Stimulated activated naive CD8-positive, alpha-beta T cell treated with anti-CD3 and anti-CD28 coated beads, Interleukin-15, Interleukin-2, amounts not matched to agents 100 ng/mL and 50 ng/mL, for 24 hours (primary cell): ENCODE measurements at regions not wholly inside any gene's neighbourhood (a gene's known extent, or its start where the extent isn't known, plus 50 kb on each side); places are given as distances from the start of the nearest gene placed in this dataset.

ENCODE experiments used
- H3K27ac Mint-ChIP-seq: one replicate; pipeline ENCODE4 v1.8.0; 2021; ENCODE audit warnings: mild to moderate bottlenecking, mixed read lengths
- H3K27me3 Mint-ChIP-seq: one replicate; pipeline ENCODE4 v1.8.0; 2021; ENCODE audit warnings: mixed read lengths
- H3K36me3 Mint-ChIP-seq: one replicate; pipeline ENCODE4 v1.8.0; 2021; ENCODE audit warnings: low read depth, mixed read lengths
- H3K4me1 Mint-ChIP-seq: one replicate; pipeline ENCODE4 v1.8.0; 2021; ENCODE audit warnings: low read depth, mixed read lengths
- H3K4me3 Mint-ChIP-seq: one replicate; pipeline ENCODE4 v1.8.0; 2021; ENCODE audit warnings: mild to moderate bottlenecking, mixed read lengths
- H3K9me3 Mint-ChIP-seq: one replicate; pipeline ENCODE4 v1.8.0; 2021; ENCODE audit warnings: mixed read lengths

DNA sequence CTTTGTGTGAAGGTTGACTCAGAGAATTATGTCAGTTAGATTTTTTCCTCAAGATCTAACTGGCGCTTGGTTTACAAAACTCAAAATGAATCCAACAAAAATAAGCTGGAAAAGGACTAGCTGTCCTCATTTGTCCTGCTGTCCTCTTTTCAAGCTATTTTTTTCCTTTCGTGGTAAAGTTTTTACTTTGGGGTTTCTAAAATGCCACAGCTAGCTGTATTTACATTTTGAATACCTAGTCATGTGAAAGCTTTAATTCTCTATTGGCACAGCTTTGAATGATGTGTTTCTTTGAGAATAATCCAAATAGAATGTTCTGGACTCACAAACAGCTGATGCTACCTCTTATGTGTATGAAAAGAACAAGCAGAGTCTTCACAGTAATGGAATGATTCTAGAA is 673.6 kb upstream of the NR5A2 start:
- no peaks in the 10 kb centered on the region for H3K36me3 Mint-ChIP-seq
- H3K27me3 Mint-ChIP-seq, result peaks cover 8% of the 10 kb centered on the region
- no peak overlapping the region for H3K4me3 Mint-ChIP-seq
- peaks cover 13% of the 10 kb centered on the region for H3K9me3 Mint-ChIP-seq
- H3K4me1 Mint-ChIP-seq, result no peaks in the 10 kb centered on the region
- no peak overlapping the region for H3K27ac Mint-ChIP-seq

DNA sequence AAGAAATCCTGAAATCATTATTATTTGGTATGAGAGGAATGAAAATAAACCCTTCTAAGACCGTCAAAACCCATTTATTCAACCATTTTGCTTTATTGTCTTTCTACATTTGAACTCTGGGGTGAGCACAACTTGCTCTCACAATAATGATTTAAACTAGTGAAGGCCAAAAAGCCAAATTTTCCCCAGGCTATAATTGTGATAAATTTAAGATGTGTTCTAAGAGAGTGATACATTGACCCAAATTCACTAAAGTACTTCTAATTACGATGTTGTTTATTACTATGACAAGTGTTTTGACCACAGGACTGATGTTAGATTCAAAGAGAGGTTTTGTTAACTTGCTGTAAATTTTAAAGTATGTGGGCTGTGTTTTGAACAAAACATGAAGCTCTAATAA is 670.9 kb upstream of the NR5A2 start:
- Mint-ChIP-seq H3K4me3 (no peak overlapping the region), H3K27me3 (peaks cover 8% of the 10 kb centered on the region), H3K27ac (no peak overlapping the region), H3K9me3 (peaks cover 8% of the 10 kb centered on the region), H3K36me3 (no peaks in the 10 kb centered on the region), H3K4me1 (no peaks in the 10 kb centered on the region)

DNA sequence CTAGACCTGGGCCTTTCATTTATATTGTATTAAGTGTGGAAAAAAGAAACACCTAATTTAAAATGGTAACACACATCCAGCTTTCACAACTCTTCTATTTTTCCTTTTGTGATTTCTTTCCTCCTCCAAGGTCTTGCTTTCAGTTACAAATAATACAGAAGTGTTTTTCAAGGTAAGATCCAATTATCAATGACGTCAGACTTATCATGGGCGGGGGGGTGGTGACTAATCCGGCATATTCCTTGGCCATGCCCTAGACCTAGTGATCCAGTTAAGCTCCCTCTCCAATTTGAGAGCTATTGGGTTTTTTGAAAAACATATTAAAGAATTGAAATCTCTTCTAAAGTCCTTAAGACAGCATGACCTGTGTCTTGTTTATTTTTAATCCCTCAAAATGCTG is 669.9 kb upstream of the NR5A2 start:
- Mint-ChIP-seq H3K27me3 (peaks cover 8% of the 10 kb centered on the region), H3K9me3 (peaks cover 8% of the 10 kb centered on the region), H3K4me3 (no peak overlapping the region), H3K36me3 (no peaks in the 10 kb centered on the region), H3K27ac (no peak overlapping the region), H3K4me1 (no peaks in the 10 kb centered on the region)

DNA sequence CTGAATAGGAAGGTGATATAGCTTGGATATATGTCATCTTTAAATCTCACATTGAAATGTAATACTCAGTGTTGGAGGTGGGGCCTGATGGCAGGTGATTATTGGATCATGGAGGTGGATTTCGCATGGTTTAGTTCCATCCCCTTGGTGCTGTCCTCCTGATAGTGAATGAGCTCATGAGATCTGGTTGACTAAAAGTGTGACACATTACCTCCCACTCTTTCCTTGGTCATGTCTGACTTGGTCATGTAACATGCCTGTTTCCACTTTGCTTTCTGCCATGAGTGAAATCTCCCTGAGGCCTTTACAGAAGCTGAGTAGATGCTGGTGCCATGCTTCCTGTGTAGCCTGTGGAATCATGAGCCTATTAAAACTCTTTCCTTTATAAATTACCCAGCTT is 664.5 kb upstream of the NR5A2 start:
- Mint-ChIP-seq H3K27me3 (peaks cover 4% of the 10 kb centered on the region), H3K4me3 (no peak overlapping the region), H3K9me3 (no peaks in the 10 kb centered on the region), H3K36me3 (no peaks in the 10 kb centered on the region), H3K4me1 (no peaks in the 10 kb centered on the region), H3K27ac (no peak overlapping the region)

- no peaks in the 10 kb centered on the region for H3K36me3 Mint-ChIP-seq
- H3K4me1 Mint-ChIP-seq, result no peaks in the 10 kb centered on the region
- no peak overlapping the region for H3K4me3 Mint-ChIP-seq
- H3K27me3 Mint-ChIP-seq, result peaks cover 6% of the 10 kb centered on the region
- H3K9me3 Mint-ChIP-seq, result peaks cover 11% of the 10 kb centered on the region
- H3K27ac Mint-ChIP-seq, result no peak overlapping the region
Observed at GRCh38 chr1:199373139-199373538, 654.4 kb upstream of the NR5A2 start.

DNA sequence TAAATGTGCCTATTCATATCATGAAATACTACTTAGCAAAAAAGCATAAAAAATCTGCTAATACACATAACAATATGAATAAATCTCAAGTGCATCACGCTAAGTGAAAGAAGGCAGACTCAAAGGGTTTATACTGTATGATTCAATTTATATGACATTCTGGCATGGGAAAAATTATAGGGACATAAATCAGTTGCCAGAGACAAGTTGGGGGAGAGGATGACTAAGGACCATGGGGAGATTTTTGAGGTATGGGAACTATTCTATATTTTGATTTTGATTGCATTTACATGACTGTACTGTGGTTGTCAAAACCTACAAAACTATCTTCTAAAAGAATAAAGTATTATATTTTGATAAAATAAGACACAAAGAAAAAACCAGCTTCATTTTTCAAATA is 650.3 kb upstream of the NR5A2 start:
- H3K36me3 Mint-ChIP-seq, result no peaks in the 10 kb centered on the region
- H3K27me3 Mint-ChIP-seq, result peaks cover under 1% of the 10 kb centered on the region
- no peak overlapping the region for H3K27ac Mint-ChIP-seq
- no peaks in the 10 kb centered on the region for H3K4me1 Mint-ChIP-seq
- peaks cover 5% of the 10 kb centered on the region for H3K9me3 Mint-ChIP-seq
- no peak overlapping the region for H3K4me3 Mint-ChIP-seq

- Mint-ChIP-seq H3K27me3 (no peaks in the 10 kb centered on the region), H3K4me1 (no peaks in the 10 kb centered on the region), H3K9me3 (no peaks in the 10 kb centered on the region), H3K4me3 (no peak overlapping the region), H3K27ac (no peak overlapping the region), H3K36me3 (no peaks in the 10 kb centered on the region)
Observed at GRCh38 chr1:199383793-199384192, 643.7 kb upstream of the NR5A2 start.

DNA sequence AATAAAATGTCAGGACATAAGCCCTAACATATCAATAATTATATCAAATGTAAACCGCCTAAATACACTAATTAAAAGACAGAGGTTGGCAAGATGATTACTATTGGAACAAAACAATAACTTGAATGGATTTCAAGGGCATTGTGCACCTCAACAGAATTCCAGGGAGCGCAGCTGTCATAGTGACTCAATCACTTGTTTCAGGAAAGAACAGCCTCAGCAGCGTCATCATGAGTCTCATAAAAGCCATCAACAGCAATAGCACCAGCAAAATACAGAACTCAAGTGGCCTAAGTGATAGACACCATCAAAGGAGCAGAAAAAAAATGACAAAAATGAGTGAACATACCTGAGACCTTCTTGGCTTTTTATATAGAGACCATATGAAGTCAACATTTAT is 632.7 kb upstream of the NR5A2 start:
- Mint-ChIP-seq H3K36me3 (no peaks in the 10 kb centered on the region), H3K4me1 (peaks cover 2% of the 10 kb centered on the region), H3K9me3 (peaks cover 6% of the 10 kb centered on the region), H3K27me3 (peaks cover 8% of the 10 kb centered on the region), H3K27ac (no peak overlapping the region), H3K4me3 (no peak overlapping the region)

- Mint-ChIP-seq H3K36me3 (no peaks in the 10 kb centered on the region), H3K27me3 (peaks cover 5% of the 10 kb centered on the region), H3K4me3 (no peak overlapping the region), H3K9me3 (no peaks in the 10 kb centered on the region), H3K4me1 (peaks cover 9% of the 10 kb centered on the region), H3K27ac (no peak overlapping the region)
Observed at GRCh38 chr1:199396456-199396855, 631.1 kb upstream of the NR5A2 start.

DNA sequence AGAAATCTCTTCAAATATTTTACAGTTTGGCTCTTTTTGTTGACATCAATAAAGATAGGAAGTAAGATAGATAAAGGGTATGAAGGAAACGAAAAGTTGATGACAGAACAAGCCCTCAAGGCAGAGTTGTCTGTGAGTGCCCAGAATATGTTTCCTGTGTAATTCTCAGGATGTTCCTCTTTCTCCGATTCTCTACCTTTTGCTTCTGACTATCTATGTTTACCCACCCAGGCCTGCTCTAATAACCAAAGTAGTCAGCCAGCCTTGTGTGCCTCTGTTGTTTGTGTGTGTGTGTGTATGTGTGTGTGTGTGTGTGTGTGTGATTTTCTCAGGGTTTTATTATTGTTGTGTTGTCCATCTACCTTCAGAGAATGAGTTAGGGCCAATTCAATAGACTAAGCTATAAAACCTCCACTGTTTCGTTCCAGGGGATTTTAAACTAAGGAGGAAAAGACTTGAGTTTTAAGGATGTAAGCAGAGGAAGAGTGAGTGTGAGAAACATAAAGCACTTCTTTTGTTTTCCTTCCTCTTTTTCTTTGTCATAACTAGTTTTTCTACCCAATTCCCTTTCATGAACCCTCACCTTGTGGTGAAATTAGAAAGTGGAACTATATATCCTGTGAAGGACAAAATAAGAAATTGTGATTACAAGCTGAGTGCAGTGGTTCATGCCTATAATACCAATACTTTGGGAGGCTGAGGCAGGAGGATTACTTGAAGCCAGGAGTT is 627.4 kb upstream of the NR5A2 start:
- H3K36me3 Mint-ChIP-seq, result no peaks in the 10 kb centered on the region
- no peak overlapping the region for H3K4me3 Mint-ChIP-seq
- no peaks in the 10 kb centered on the region for H3K9me3 Mint-ChIP-seq
- peaks cover 14% of the 10 kb centered on the region for H3K4me1 Mint-ChIP-seq
- H3K27me3 Mint-ChIP-seq, result peaks cover 10% of the 10 kb centered on the region
- peak overlapping the region; percentile 43 for H3K27ac Mint-ChIP-seq

- H3K4me1 Mint-ChIP-seq, result peaks cover 14% of the 10 kb centered on the region
- no peak overlapping the region for H3K27ac Mint-ChIP-seq
- peaks cover 10% of the 10 kb centered on the region for H3K27me3 Mint-ChIP-seq
- no peaks in the 10 kb centered on the region for H3K9me3 Mint-ChIP-seq
- no peaks in the 10 kb centered on the region for H3K36me3 Mint-ChIP-seq
- no peak overlapping the region for H3K4me3 Mint-ChIP-seq
Observed at GRCh38 chr1:199403531-199404116, 623.9 kb upstream of the NR5A2 start.

- H3K9me3 Mint-ChIP-seq, result no peaks in the 10 kb centered on the region
- peaks cover 10% of the 10 kb centered on the region for H3K27me3 Mint-ChIP-seq
- no peak overlapping the region for H3K27ac Mint-ChIP-seq
- H3K4me1 Mint-ChIP-seq, result peaks cover 14% of the 10 kb centered on the region
- no peak overlapping the region for H3K4me3 Mint-ChIP-seq
- H3K36me3 Mint-ChIP-seq, result no peaks in the 10 kb centered on the region
Observed at GRCh38 chr1:199404191-199404590, 623.3 kb upstream of the NR5A2 start.

- H3K27me3 Mint-ChIP-seq, result peaks cover 13% of the 10 kb centered on the region
- H3K36me3 Mint-ChIP-seq, result no peaks in the 10 kb centered on the region
- H3K4me1 Mint-ChIP-seq, result peaks cover 11% of the 10 kb centered on the region
- no peak overlapping the region for H3K4me3 Mint-ChIP-seq
- no peak overlapping the region for H3K27ac Mint-ChIP-seq
- H3K9me3 Mint-ChIP-seq, result no peaks in the 10 kb centered on the region
Observed at GRCh38 chr1:199404976-199405375, 622.5 kb upstream of the NR5A2 start.

GRCh38 chr1:199405634-199406196 is 621.8 kb upstream of the NR5A2 start:
- peaks cover 7% of the 10 kb centered on the region for H3K4me1 Mint-ChIP-seq
- H3K4me3 Mint-ChIP-seq, result no peak overlapping the region
- no peak overlapping the region for H3K27ac Mint-ChIP-seq
- no peaks in the 10 kb centered on the region for H3K9me3 Mint-ChIP-seq
- peaks cover 13% of the 10 kb centered on the region for H3K27me3 Mint-ChIP-seq
- H3K36me3 Mint-ChIP-seq, result no peaks in the 10 kb centered on the region

DNA sequence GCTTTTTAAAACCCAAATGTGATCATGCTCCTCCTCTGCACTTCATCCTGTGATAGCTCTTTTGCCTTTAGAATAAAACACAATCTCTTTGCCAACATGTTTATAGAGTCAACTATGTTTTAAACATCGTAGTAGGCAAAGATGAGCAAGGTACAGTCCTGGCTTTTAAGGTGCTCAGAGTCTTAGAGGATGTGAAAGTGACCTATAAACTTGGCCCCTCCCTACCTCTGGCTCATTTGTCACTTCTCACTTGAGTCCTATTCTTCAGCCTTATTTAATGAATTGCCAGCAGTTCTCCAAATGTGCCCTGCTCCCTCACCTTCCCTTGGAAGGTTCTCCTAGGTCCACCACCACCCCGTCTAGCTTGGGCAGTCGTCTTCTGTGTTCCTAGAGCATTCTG is 617.0 kb upstream of the NR5A2 start:
- Mint-ChIP-seq H3K4me1 (peaks cover 8% of the 10 kb centered on the region), H3K36me3 (no peaks in the 10 kb centered on the region), H3K9me3 (no peaks in the 10 kb centered on the region), H3K4me3 (no peak overlapping the region), H3K27me3 (peaks cover 3% of the 10 kb centered on the region), H3K27ac (no peak overlapping the region)

- peaks cover 8% of the 10 kb centered on the region for H3K4me1 Mint-ChIP-seq
- no peaks in the 10 kb centered on the region for H3K36me3 Mint-ChIP-seq
- H3K27ac Mint-ChIP-seq, result no peak overlapping the region
- no peak overlapping the region for H3K4me3 Mint-ChIP-seq
- peaks cover 3% of the 10 kb centered on the region for H3K27me3 Mint-ChIP-seq
- H3K9me3 Mint-ChIP-seq, result peaks cover 3% of the 10 kb centered on the region
Observed at GRCh38 chr1:199411506-199411905, 616.0 kb upstream of the NR5A2 start.
